H9 (cell line): ENCODE measurements at regions not wholly inside any gene's neighbourhood (a gene's known extent, or its start where the extent isn't known, plus 50 kb on each side); places are given as distances from the start of the nearest gene placed in this dataset.

Source experiments
- DNase-seq: peaks from one replicate; pipeline ENCODE4 v3.0.0-alpha.2; 2017
- H2AFZ ChIP-seq: one replicate; pipeline ENCODE4 v1.6.1; 2013; ENCODE audit warnings: mild to moderate bottlenecking, low read length, control low read depth, moderate library complexity
- H2AK5ac ChIP-seq: 2 replicates; pipeline ENCODE4 v1.6.1; 2013; ENCODE audit warnings: low read length, control low read depth, mixed read lengths; ENCODE audit not compliant: insufficient read length
- H2BK120ac ChIP-seq: one replicate; pipeline ENCODE4 v1.6.1; 2013; ENCODE audit warnings: low read depth, mild to moderate bottlenecking, low read length, control low read depth, inconsistent platforms; ENCODE audit not compliant: poor library complexity, severe bottlenecking
- H2BK12ac ChIP-seq: 2 replicates; pipeline ENCODE4 v1.6.1; 2013; ENCODE audit warnings: low read length, control low read depth, mixed read lengths, low read depth; ENCODE audit not compliant: insufficient read length
- H2BK15ac ChIP-seq: 2 replicates; pipeline ENCODE4 v1.6.1; 2013; ENCODE audit warnings: low read depth, low read length, control low read depth
- H2BK20ac ChIP-seq: one replicate; pipeline ENCODE4 v1.6.1; 2013; ENCODE audit warnings: low read depth, mild to moderate bottlenecking, low read length, control low read depth, inconsistent platforms; ENCODE audit not compliant: poor library complexity, severe bottlenecking
- H2BK5ac ChIP-seq: 2 replicates; pipeline ENCODE4 v1.6.1; 2013; ENCODE audit warnings: low read length, control low read depth, mixed read lengths; ENCODE audit not compliant: insufficient read length
- H3K14ac ChIP-seq: 2 replicates; pipeline ENCODE4 v1.6.1; 2013; ENCODE audit warnings: low read length, control low read depth; ENCODE audit not compliant: insufficient read depth
- H3K18ac ChIP-seq: 2 replicates; pipeline ENCODE4 v1.6.1; 2013; ENCODE audit warnings: low read depth, mild to moderate bottlenecking, mixed read lengths, low read length, control low read depth; ENCODE audit not compliant: insufficient read length
- H3K23ac ChIP-seq: 2 replicates; pipeline ENCODE4 v1.6.1; 2013; ENCODE audit warnings: low read length, control low read depth, mixed read lengths, low read depth; ENCODE audit not compliant: insufficient read length
- H3K23me2 ChIP-seq: 2 replicates; pipeline ENCODE4 v1.6.1; 2013; ENCODE audit warnings: low read depth, mild to moderate bottlenecking, mixed read lengths, low read length, control low read depth; ENCODE audit not compliant: insufficient read length, poor library complexity, severe bottlenecking
- H3K27ac ChIP-seq: 2 replicates; pipeline ENCODE4 v1.5.1; 2013; ENCODE audit warnings: low read length, control low read depth, mixed read lengths, low read depth; ENCODE audit not compliant: insufficient read length
- H3K27me3 ChIP-seq: 2 replicates; pipeline ENCODE4 v1.6.1; 2013; ENCODE audit warnings: low read length, control low read depth, inconsistent platforms; ENCODE audit not compliant: insufficient read depth
- H3K4ac ChIP-seq: 2 replicates; pipeline ENCODE4 v1.6.1; 2013; ENCODE audit warnings: low read depth, mild to moderate bottlenecking, control low read depth, inconsistent platforms, low read length, moderate library complexity
- H3K4me1 ChIP-seq: 2 replicates; pipeline ENCODE4 v1.6.1; 2013; ENCODE audit warnings: low read length, control low read depth, inconsistent platforms; ENCODE audit not compliant: insufficient read depth
- H3K4me2 ChIP-seq: 2 replicates; pipeline ENCODE4 v1.6.1; 2013; ENCODE audit warnings: low read length, control low read depth, mixed read lengths; ENCODE audit not compliant: insufficient read length, insufficient read depth
- H3K56ac ChIP-seq: 2 replicates; pipeline ENCODE4 v1.6.1; 2013; ENCODE audit warnings: low read depth, mild to moderate bottlenecking, mixed read lengths, low read length, control low read depth; ENCODE audit not compliant: insufficient read length
- H3K79me1 ChIP-seq: 2 replicates; pipeline ENCODE4 v1.6.1; 2013; ENCODE audit warnings: low read depth, mild to moderate bottlenecking, moderate library complexity, low read length, control low read depth, inconsistent platforms; ENCODE audit not compliant: insufficient read depth, poor library complexity, severe bottlenecking
- H3K79me2 ChIP-seq: 2 replicates; pipeline ENCODE4 v1.6.1; 2013; ENCODE audit warnings: low read length, control low read depth, inconsistent platforms; ENCODE audit not compliant: insufficient read depth
- H3K9ac ChIP-seq: 2 replicates; pipeline ENCODE4 v1.6.1; 2013; ENCODE audit warnings: low read length, control low read depth, mixed read lengths; ENCODE audit not compliant: insufficient read length; ENCODE audit errors: extremely low read depth
- H3K9me3 ChIP-seq: one replicate; pipeline ENCODE4 v1.6.1; 2013; ENCODE audit warnings: low read depth, low read length, inconsistent platforms; ENCODE audit not compliant: control insufficient read depth
- H3T11ph ChIP-seq: one replicate; pipeline ENCODE4 v1.6.1; 2013; ENCODE audit warnings: mild to moderate bottlenecking, low read length, control low read depth, inconsistent platforms
- H4K20me1 ChIP-seq: one replicate; pipeline ENCODE4 v1.6.1; 2013; ENCODE audit not compliant: control insufficient read depth, insufficient read length, insufficient read depth
- H4K5ac ChIP-seq: 2 replicates; pipeline ENCODE4 v1.6.1; 2013; ENCODE audit warnings: low read depth, mild to moderate bottlenecking, mixed read lengths, low read length, control low read depth; ENCODE audit not compliant: insufficient read length
- H4K8ac ChIP-seq: replicated peaks from 2 replicates; pipeline ENCODE4 v1.6.1; 2013; ENCODE audit warnings: low read length, control low read depth, mixed read lengths, low read depth; ENCODE audit not compliant: insufficient read length
- H4K91ac ChIP-seq: 2 replicates; pipeline ENCODE4 v1.6.1; 2013; ENCODE audit warnings: low read depth, mild to moderate bottlenecking, moderate library complexity, mixed read lengths, low read length, control low read depth; ENCODE audit not compliant: insufficient read length
- H3K27ac Mint-ChIP-seq, 3 experiments: 2 replicates in 2 of 3; 3 replicates in 1 of 3; pipeline ENCODE4 v1.8.0; 2020 to 2021; ENCODE audit warnings: mixed read lengths in 3 of 3, mild to moderate bottlenecking in 1 of 3, moderate library complexity in 1 of 3
- H3K27me3 Mint-ChIP-seq: 2 replicates; pipeline ENCODE4 v1.8.0; 2021; ENCODE audit warnings: low read depth, mild to moderate bottlenecking, moderate library complexity, mixed read lengths
- H3K36me3 Mint-ChIP-seq, 3 experiments: 2 replicates in 2 of 3; 3 replicates in 1 of 3; pipeline ENCODE4 v1.8.0; 2020 to 2021; ENCODE audit warnings: low read depth in 3 of 3, mixed read lengths in 3 of 3; ENCODE audit not compliant: insufficient read depth in 1 of 3
- H3K4me1 Mint-ChIP-seq, 2 experiments: 2 replicates each; pipeline ENCODE4 v1.8.0; 2020; ENCODE audit warnings: mixed read lengths in 2 of 2
- H3K4me3 Mint-ChIP-seq, 2 experiments: 2 replicates in 1 of 2; 3 replicates in 1 of 2; pipeline ENCODE4 v1.8.0; 2020 to 2021; ENCODE audit warnings: mild to moderate bottlenecking in 2 of 2, mixed read lengths in 2 of 2, moderate library complexity in 1 of 2
- H3K9me3 Mint-ChIP-seq, 2 experiments: 2 replicates in 1 of 2; 3 replicates in 1 of 2; pipeline ENCODE4 v1.8.0; 2020; ENCODE audit warnings: mild to moderate bottlenecking in 2 of 2, mixed read lengths in 2 of 2, moderate library complexity in 1 of 2
- WGBS: extraction: QIAGEN DNeasy Blood & Tissue Kit; methylation state at CpG from one replicate; pipeline ENCODE4 v1.1.7; 2013; ENCODE audit warnings: missing lambda C conversion rate, low lambda C conversion rate, mixed read lengths; ENCODE audit not compliant: insufficient read length; ENCODE audit errors: extremely low coverage; 5-methylcytosine and 5-hydroxymethylcytosine counted together
- TF ChIP-seq, protein P1 (sequence below): fragments of 200-600 bp; sonication (generic); conservative IDR thresholded peaks from 3 replicates; pipeline ENCODE4 v1.8.0; 2021; ENCODE audit warnings: antibody characterized with exemption, mild to moderate bottlenecking

DNA sequence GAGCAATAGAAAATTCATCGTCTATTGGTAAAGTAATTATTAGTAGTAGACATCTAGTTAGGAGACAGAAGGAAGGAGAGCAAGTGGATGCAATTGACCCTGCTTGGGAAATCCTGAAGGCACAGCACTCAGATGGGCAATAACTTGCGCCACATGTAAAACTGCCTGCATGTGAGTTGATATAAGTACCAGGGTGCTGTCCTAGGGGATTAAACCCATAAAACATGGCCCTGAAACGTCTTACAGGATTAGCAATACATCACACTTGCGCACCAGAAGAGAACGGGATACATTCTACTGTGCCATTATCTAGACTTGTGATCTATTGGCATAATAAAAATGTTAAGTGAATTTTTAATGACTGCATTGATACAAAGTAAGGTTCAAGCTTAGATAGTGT lies 277.5 kb upstream of the LYPLAL1 start:
- Histone ChIP-seq H3K27me3 (no peaks in the 10 kb centered on the region), H2BK120ac (no peak overlapping the region), H3K4me1 (no peaks in the 10 kb centered on the region), H3K4me2 (no peak overlapping the region), H3K9me3 (no peaks in the 10 kb centered on the region), H2AK5ac (no peak overlapping the region), H3K14ac (no peak overlapping the region), H3K56ac (no peak overlapping the region), H3K23ac (no peak overlapping the region), H4K5ac (no peak overlapping the region), H3K23me2 (no peaks in the 10 kb centered on the region), H2BK15ac (no peak overlapping the region), H3T11ph (no peak overlapping the region), H3K27ac (no peak overlapping the region), H2BK20ac (no peak overlapping the region), H2BK12ac (no peak overlapping the region), H3K18ac (no peak overlapping the region), H4K91ac (no peak overlapping the region), H3K79me1 (no peaks in the 10 kb centered on the region), H2AFZ (no peak overlapping the region), H3K79me2 (no peaks in the 10 kb centered on the region), H2BK5ac (no peak overlapping the region), H4K8ac (no peak overlapping the region), H4K20me1 (no peaks in the 10 kb centered on the region), H3K4ac (no peak overlapping the region), H3K9ac (no peak overlapping the region)
- Mint-ChIP-seq H3K9me3 (no peaks in the 10 kb centered on the region), H3K27me3 (no peaks in the 10 kb centered on the region), H3K27ac (no peak overlapping the region), H3K36me3 (no peaks in the 10 kb centered on the region), H3K4me1 (no peaks in the 10 kb centered on the region), H3K4me3 (no peak overlapping the region)
- no peak for DNase-seq
- no CpG with 5 or more reads among the region's 5 CpGs for WGBS
- TF ChIP-seq, protein P1, sequence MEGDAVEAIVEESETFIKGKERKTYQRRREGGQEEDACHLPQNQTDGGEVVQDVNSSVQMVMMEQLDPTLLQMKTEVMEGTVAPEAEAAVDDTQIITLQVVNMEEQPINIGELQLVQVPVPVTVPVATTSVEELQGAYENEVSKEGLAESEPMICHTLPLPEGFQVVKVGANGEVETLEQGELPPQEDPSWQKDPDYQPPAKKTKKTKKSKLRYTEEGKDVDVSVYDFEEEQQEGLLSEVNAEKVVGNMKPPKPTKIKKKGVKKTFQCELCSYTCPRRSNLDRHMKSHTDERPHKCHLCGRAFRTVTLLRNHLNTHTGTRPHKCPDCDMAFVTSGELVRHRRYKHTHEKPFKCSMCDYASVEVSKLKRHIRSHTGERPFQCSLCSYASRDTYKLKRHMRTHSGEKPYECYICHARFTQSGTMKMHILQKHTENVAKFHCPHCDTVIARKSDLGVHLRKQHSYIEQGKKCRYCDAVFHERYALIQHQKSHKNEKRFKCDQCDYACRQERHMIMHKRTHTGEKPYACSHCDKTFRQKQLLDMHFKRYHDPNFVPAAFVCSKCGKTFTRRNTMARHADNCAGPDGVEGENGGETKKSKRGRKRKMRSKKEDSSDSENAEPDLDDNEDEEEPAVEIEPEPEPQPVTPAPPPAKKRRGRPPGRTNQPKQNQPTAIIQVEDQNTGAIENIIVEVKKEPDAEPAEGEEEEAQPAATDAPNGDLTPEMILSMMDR: no peak
